C4-2B (cell line): ENCODE measurements at regions not wholly inside any gene's neighbourhood (a gene's known extent, or its start where the extent isn't known, plus 50 kb on each side); places are given as distances from the start of the nearest gene placed in this dataset.

ENCODE experiments used
- ZFX ChIP-seq: fragments of 450-650 bp; IDR thresholded peaks from 2 replicates; pipeline ENCODE4 v1.6.1; 2017
- TF ChIP-seq, protein P1 (sequence below): fragments of 450-650 bp; conservative IDR thresholded peaks from 2 replicates; pipeline ENCODE4 v1.5.1; 2017; ENCODE audit warnings: mild to moderate bottlenecking

DNA sequence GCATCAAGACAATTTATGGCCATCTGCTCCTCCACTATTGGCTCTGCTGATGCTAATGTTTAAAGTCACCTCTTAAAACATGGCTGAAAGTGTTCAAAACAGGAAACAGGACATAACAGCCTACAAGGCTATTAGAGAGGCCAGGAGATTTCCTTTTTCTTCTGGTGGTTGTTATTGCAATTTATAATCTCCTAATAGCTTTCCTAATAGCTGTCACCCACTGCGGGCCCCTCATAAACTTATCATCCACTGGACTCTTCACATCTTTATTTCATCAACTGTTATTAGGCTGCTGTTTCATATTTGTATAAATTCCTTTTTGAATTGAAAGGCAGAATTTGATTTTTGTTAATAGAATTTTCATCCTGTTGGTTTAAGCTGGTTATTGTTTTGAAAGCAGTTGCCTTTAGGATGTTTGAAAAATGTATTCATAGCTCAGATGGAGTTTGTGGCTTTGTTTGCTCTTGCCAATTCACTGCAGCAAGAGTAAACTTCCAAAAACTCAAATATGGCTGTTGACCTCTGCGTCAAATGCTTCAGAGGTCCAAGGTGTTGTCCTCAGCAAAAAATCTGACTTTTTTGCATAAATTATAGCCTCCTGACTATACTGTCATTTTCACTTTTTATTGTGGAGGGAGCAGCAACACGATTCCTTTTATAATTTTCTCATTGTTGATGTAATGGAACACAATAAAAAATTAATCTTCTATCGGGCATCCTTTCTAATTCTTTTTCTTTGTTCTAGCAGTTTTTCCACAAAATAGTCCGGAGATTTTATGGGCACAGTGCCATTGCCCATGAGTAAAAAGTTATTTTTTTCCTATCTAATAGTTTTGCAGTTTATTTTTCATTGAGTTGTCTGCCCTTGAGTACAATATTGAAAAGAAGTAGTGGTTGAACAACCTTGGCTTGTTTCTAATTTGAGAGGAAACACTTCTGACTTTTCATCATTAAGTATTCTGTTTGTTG is 69.3 kb downstream of the MAT2B start:
- TF ChIP-seq, protein P1, sequence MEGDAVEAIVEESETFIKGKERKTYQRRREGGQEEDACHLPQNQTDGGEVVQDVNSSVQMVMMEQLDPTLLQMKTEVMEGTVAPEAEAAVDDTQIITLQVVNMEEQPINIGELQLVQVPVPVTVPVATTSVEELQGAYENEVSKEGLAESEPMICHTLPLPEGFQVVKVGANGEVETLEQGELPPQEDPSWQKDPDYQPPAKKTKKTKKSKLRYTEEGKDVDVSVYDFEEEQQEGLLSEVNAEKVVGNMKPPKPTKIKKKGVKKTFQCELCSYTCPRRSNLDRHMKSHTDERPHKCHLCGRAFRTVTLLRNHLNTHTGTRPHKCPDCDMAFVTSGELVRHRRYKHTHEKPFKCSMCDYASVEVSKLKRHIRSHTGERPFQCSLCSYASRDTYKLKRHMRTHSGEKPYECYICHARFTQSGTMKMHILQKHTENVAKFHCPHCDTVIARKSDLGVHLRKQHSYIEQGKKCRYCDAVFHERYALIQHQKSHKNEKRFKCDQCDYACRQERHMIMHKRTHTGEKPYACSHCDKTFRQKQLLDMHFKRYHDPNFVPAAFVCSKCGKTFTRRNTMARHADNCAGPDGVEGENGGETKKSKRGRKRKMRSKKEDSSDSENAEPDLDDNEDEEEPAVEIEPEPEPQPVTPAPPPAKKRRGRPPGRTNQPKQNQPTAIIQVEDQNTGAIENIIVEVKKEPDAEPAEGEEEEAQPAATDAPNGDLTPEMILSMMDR: no peak
- no peak for TF ChIP-seq ZFX
